ENCODE measurements at regions not wholly inside any gene's neighbourhood (a gene's known extent, or its start where the extent isn't known, plus 50 kb on each side); places are given as distances from the start of the nearest gene placed in this dataset.

- TF ChIP-seq CTCF (IDR thresholded peaks at IDR 0.05; ENCODE audit: low read depth, low read length, poor library complexity, severe bottlenecking) (no peak), EZH2phosphoT487 (IDR thresholded peaks at IDR 0.05; ENCODE audit: borderline replicate concordance, low read length) (no peak)
Measured at GRCh38 chr9:101991926-101992325, 253.5 kb upstream of the GRIN3A start.

Data from DOHH2 (cell line).